Colon (tissue), 2 donors: ENCODE measurements at regions not wholly inside any gene's neighbourhood (a gene's known extent, or its start where the extent isn't known, plus 50 kb on each side); places are given as distances from the start of the nearest gene placed in this dataset.

ENCODE experiments used
- FAIRE-seq: peaks from 2 replicates; lab custom pipeline; 2012; peaks lifted over from hg19 to GRCh38; lab: Jason Lieb, UNC
- donor health status: control.
- donor health status: control.

DNA sequence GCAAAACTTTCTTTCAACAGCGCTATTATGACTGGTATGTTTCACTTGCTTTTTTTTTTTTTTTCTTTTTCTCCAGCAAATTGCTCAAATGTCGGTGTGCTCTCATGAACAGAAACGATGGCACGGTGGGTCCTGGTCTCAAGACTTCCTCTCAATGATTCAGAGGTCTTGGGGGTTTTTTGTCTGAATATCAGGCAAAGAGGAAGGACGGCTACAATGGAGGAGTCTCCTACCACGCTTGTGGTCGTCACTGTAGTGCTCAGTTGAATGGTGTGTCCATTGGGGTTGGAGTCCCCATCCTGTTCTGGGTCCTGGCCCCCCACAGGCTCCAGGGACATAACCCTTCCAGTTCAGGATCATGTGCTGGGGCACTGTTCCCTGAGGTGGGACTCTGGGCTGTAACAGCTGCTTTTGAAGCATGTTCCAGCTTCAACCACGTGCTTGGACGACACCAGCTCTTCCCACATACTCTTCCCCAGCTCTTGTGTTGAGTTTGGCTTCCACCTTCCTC, 266.7 kb upstream of the KLF6 start:
- FAIRE-seq, result no peak

DNA sequence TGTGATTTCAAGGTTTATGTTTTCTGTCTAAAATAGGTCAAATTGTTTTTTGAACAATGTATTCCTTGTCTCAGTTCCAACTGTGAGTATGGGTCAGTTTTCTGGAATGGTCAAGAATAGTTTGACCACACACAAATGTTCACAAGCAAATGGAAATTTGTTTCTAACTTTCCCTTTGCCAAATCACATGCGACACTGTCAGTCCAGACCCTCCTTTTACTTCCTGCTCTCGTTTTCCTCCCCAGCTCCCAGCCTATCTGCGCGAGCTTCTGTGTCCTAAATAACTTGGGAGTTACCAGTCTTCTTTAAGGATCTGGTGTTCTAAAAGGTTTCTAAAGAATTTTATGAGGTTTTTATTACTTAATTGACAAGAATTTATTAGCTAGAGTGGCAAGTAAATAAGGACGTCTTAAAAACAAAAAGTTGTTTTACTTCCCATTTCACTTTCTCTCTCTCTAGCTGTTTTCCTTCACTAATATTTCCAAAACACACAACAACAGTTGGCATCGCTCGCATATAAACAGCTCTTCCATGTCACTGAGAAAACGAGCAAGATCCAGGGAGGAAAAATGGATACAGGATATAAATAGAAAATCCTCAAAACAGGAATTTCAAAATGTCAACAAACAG, 266.1 kb upstream of the KLF6 start:
- FAIRE-seq, result no peak

DNA sequence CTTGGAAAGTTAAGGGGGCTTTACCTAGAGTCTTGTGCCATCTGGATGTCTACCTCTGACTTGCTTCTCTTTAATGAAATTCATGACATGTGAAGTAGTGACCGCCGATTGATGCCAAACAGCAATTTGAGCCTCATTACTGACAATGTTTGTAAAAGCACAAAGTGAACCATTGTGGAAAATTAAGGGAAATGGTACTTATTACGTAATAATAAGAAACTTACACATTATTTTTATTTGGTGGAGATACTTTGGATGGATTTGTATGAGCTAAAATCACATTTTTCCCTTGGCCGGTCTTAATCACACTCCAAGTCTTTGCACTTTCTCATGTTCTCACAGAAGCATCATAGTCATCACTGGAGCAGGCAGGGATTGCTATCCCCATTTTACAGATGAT, 265.1 kb upstream of the KLF6 start:
- no peak for FAIRE-seq

DNA sequence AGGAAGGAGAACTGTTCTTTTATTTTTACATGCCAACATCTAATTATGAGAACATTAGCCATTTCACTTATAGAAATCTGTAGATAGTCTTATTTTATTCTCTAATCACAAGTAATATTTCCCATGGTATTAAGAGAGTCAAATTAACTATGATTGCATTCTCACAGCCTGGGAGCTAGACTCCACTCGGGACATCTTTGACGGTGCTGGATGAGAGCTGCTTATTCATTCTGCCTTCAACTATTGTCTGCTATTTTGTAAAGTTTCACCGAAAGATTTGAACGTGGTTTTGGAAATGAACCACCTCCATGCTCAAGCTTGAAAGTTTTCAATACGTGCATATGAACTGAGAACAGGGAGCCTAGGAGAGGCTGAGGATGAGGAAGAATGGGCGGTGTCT, 264.3 kb upstream of the KLF6 start:
- FAIRE-seq, result no peak

DNA sequence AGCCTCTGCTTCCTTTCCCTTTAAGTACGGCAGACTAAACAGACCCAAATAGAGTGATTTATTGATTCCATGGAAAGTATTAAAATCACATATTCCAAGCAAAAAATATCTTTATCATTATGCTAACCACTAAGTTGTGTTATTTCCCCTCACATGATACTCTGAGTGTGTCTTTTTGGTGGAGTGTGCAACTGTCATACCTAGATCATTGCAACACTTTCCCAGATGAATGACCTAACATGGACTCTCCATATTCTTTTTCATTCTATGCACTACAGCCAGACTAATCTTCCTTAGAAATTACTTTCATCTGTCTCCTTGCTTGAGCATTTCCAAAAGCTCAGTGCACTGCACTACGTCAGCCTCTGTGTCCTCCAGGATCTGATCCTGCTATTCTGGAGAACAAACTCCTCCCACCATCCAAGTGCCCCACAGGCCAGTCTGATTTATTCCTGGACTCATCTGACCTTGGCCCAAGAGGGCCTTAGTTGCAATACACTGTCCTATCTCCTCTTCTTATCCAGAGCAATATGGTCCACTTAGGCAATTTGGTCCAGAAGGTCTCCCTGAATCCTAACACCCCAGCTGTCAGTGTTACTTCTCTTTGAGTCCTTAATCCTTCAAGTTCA, 263.3 kb upstream of the KLF6 start:
- FAIRE-seq, result no peak

DNA sequence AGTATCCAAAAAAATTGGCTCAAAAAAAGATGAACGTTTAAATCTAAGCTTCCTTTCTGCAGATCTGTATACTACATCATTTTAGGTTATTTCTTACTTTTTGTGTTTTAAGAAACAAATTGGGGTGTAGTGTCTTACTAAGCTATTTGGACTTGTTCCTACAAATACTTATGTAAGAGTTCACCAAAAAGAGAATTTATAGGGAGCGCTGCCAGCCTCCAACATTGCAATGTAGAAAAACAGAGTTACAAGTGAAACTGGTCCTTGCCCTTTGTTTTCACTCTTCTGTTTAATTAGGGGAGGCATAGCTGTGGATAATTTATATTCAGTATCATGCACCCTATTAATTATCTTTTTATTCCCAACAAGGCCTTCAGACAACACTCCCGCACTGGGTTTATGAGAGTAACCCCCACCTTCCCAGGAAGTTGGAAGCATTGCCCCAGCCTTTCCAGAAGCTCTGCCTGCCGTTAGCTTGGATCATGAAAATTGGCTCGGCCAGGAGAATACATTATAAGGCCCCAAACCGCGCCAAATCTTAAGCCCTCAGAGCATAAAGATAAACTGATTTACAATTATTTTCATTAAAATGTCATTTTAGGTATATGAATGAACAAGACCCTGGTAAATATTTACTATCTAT, 261.8 kb upstream of the KLF6 start:
- no peak for FAIRE-seq

DNA sequence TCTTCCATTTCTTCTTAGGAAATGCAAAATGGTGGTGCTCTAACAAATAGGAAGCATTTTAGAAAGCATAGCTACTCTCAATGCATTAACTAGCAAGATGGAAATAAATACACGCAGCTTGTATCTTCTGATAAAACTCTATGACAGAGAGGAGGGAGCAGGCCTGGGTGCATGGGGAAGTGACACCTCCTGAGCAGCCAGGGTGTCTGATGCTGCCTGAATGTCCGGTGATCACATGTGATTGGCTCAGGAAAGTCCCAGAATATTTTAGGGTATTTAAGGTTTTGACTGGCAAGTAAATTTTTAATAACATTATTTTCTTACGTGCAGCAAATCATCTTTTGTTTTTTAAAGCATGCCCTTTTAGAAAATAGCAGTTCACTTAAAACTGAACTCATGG, 261.0 kb upstream of the KLF6 start:
- no peak for FAIRE-seq

DNA sequence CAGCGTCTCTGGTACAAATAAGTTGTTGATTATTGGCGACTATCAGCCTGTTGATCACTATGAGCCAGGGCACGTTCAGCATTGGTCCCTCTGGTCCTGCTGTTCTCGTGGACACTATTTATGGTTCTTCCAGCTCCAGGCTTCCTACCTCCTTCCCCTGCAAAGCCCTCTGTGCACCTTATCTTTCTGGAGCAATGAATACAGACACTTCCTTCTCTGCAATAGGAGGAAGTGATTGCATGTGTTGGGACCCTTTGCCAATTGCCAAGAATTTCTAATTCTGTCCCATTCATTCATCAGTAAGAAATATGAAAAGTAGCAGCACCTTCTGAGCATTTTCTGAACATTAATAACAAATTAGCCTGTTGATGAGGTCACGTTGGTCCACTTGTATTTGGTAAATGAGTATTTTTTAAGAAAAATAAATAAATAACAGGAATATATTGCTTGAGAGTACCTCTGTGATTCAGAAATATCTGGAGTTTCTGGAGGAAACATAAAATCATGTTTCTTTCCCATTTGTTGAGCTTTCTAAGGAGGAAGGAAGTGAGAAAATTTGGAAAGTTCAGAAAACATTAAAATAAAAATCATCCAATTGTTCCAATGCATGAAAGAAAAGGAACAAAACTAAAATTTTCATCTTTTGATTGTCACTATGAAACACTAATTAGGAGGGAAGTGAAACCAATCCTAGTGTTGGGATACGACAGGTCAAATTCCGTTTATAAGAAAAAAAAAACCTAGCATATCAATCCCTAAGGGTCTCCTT, 259.1 kb upstream of the KLF6 start:
- no peak for FAIRE-seq

DNA sequence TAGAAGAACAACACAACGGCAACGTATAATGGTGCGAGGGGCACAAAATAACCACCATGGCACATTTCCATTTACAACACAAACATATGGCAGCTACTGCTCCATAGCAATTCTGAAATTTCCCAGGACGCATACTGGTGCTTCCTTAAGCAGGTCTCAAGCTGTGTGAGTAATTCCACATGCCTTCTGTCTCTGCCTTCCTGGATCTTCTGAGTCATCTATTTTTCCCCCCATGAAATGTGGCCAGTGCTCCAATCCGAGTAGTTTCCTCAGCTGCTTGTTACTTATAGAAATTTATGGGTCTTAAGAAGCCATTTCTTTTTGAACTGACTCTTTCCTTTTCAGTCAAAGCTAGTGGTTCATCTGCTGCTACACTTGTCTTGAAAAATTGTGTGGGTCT, 256.6 kb upstream of the KLF6 start:
- no peak for FAIRE-seq

DNA sequence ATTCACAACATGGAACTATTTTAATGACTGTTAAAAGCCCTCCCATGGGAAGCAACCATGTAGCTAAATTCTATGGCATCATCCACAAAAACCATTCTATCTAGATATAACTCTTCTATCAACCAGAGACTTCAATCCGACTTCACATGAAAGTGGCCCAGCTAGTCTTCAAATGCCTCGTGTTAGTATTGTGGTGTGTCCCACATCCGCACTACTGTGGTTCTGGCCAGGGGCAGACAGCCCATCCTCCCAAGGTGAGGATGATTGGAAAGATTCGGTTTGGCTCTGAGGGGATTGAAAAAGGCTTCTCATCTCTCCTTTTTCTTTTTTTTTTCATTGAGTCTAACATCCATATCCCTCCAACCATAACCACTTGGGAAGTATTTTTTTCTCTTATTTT, 253.0 kb upstream of the KLF6 start:
- no peak for FAIRE-seq

DNA sequence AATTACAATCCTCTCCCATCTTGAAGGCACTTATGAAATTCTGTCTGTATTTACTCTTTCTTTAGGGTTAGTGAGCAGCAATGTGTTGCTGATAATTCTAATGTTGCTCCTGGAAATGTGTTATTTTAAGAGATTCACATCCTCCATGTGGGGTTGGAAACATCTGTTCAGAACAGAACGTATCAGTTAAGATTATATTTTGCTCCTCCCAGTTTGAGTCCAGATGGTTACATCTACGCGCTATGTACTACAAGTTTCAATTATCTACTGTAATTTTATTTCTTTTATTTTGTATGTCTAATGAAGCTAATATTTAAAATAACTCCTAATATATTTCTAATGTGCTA, 250.6 kb upstream of the KLF6 start:
- no peak for FAIRE-seq

DNA sequence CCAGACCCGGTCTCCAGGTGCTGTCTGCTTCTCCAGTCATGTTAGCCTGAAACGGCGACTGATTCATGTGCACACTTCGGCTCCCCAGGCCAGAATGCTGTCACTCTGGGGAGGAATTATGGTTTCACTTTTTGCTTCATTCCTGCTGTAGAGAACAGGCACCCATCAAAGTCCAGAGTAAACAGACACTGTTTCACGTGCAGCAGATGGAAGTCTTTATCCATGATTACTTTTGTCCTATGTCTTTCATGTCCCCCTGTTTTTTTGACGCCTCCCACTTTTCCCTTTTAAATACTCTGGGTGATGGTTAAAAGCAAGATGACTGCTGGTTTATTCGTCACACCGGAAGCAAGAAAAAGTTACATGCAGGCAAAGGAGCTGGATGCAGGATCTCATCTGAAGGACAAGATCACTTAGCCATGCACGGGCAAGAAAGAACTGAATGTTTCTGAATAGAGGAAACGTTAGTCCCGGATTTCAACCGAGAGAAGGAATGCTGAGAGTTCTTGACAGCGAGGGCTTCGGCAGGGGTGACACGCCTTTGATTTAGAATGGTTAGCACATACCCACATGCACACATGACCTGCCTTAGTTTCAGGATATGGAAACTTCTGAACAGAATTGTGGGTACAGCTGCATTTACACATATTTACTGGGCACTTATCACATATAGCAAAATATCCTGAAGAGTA, 250.0 kb upstream of the KLF6 start:
- FAIRE-seq, result no peak

DNA sequence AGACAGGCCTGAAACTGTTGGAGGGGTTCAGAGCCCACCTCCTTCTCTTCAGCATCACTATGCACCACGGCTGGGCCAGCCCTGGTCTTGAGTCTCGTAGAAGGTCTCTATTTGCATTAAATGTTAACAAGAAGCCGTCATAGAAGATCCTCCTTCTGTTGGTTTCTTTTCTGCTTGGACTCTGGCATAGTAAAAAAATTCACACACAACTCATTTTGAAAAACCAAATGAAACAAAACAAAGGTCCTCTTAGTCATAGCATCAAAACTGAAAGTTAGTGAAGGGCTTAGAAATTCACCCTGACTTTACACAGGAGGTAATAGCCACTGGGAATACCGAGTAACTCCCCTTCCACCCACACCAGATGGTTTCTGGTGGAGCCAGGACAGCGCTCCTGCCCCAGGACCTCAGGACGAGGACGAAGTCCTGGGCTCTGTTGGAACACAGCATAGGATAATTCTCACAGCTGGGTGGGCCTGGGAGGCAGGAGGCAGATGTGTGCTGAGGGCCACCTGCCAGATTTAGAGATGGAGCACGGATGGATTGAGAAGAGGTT, 248.4 kb upstream of the KLF6 start:
- FAIRE-seq, result no peak

DNA sequence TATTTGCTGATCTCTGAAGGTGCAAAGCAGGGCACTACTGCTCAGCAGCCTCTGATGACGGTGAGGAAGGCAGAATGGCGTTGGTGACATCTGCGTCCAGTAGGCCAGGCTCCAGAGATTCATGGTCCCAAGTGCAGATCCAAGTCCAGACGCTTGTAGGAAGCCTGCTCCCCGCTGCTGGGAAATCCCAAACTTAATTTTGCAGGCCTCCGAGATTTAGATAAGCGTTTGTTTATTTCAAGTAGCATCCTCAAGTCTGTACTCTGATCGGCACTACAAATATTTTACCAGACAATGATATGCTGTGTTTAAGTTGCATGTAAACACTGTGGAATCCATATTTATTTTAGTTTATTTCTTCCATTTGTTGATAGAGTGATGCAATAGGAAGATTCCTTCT, 244.9 kb upstream of the KLF6 start:
- no peak for FAIRE-seq

DNA sequence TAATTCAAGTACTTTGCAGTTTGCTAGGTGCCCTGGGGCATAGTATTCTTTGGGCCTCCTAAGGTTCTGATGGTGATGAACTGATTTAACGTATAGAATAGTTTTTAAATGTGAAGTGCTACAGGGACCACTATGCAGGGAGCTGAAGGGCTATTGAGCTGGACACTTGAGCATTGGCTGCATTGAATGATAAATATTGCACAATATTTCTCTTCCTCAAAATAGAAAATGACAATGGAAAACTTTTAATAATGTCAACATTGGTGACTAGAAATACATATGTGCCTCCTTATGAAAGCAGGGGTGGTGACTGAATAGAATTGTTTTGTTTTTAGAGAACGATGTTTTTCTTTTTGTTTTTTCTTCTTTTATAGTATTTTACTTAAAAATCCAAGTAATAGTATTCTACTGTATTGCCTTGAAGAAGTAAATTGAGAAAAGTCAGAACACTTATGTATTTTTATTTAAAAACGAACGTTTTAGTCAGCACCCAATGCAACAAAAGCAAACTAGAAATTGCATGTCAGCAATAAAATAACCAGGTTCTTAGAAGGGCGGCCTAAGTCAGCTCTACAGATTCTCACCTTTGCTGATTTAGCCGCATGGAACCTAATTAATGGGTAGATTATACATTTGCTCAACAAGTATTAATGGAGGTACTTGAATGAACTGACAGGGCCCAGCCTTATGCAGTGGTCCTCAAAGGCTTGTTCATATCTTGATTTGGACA, 244.0 kb upstream of the KLF6 start:
- no peak for FAIRE-seq

DNA sequence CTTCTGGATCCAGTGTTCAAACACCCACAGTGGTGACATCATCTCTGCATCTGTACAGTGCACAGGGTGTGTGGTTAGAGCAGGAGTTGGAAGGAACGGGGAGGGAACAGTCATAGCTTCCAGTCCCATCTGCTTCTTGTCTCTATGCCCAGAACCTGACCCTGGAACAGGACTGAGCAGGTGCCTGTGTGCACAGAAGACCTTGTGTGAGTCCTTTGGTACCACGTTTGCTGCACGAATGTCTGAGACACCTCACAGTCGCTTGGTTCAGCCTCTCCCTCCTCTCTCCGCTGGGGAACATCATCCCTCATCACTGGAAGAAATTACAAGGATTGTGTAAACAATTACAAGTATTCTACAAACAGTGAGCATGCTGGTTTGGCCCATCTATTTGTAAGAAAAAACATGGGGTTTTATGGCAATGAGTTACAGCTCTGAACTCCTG, 243.0 kb upstream of the KLF6 start:
- no peak for FAIRE-seq

DNA sequence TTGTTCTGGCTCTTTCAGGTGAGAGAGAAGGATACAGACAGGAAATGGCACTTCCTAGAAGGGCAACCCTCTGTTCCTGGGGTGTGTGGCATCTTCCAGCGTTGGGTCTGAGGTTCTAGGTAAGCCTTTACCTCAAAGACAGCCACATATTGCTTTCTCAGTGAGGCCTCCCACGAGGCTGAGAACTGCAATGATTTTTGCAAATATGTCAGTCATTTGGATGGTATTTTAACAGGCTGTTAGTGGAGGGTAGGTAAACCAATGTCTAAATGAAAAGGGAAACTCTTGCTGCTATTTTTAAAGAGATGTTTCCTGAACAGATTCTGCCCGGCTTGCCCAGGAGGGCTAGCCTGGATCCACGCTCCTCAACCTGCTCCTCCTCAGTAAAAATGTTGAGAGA, 240.3 kb upstream of the KLF6 start:
- no peak for FAIRE-seq

DNA sequence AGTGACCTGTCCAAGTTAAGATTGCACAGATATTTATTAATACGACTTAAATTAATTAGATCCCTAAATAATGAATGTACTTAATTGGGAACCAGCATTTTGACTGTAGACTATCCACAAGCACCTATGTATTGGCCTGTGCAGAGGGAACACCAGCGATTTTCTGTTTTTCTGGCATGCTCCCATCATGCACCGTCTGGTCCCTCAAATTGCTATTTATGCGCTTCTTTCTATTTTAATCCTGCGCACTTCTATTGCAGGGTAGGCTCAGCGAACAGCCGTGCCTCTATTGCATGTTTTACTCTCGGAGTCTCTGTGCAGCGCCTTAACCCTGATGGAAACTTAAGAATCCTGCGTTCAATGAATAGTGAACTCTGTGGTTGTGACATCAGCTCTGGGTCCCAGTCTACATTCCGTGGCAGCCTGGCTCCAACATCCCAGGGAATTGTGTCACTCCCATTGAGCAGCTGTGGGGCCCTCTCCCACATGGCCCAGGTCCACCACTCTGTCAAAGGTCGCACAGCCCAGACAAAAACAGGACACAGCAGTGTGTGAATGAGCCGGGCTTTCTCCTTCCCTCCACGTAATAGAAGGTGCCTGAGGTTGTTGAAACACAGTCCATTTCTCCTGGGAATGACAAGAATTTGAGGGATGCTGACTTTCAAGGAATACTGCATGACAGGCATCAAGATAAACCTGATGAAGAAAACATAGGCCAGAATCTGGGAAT, 239.7 kb upstream of the KLF6 start:
- FAIRE-seq, result no peak

DNA sequence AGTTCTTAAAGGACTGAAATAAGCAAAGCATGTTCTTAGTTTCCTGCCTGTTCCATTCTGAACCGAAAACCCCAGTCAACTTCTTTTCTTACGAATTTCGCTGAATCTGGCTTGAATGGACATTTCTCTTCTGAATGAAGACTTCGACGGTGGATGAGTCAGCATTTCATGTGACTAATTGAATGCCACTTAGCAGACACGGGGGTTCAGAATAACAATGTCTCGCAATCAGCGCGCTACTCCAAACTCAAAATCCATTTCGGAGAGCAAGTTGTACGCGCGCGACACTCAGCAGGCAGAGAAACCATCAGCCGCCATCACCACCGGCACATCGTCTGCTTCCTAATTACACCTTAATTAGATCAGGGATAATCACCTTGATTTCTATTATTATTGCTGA, 239.0 kb upstream of the KLF6 start:
- no peak for FAIRE-seq

DNA sequence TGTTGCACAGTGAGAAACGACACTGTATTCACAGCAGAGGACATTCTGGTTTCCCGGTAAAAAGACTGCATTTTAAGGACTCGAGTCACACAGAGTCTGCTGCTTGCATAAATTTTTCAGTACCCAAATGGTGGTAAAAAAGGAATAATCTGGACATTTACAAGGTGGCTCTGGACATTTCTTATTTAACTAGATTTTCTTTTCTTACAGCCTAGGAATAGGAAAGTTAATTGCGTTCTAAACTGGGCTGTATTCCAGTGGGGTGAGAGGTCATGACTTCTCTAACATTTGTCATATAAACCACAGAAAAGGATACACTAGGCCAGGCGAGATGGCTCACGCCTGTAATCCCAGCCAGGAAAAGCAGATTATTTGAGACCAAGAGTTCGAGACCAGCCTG, 237.5 kb upstream of the KLF6 start:
- no peak for FAIRE-seq

DNA sequence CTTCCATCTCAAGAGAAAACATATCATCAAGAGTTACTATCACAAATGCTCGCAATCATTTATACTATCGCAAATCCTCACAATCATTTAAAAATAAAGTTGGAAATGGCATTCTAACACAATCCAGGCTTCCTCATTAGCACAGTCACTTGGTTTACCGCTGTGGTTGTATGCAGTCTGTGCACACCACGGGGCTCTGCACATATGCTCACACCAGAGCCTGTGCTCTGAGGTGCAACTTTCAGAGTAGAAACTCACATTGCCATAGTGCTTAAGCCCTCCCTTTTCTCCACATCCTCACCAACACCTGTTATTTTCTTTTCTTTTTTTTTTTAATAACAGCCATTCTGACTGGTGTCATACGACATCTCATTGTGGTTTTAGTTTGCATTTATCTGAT, 235.6 kb upstream of the KLF6 start:
- FAIRE-seq, result no peak
